GM18873 (cell line): ENCODE measurements at regions not wholly inside any gene's neighbourhood (a gene's known extent, or its start where the extent isn't known, plus 50 kb on each side); places are given as distances from the start of the nearest gene placed in this dataset.

Experiments
- ATAC-seq: cut with Tn5 transposase; IDR thresholded peaks from one replicate; pipeline ENCODE4 v1.9.1; 2021; ENCODE audit warnings: mild to moderate bottlenecking, moderate library complexity, moderate number of reproducible peaks; ENCODE audit not compliant: unreplicated experiment, low FRiP score

GRCh38 chr11:13103962-13104554 is 94.9 kb downstream of the RASSF10 start:
- no peak for ATAC-seq

GRCh38 chr11:13104619-13105236 is 95.6 kb downstream of the RASSF10 start:
- ATAC-seq, result no peak

GRCh38 chr11:13105237-13105844 is 96.2 kb downstream of the RASSF10 start:
- peak; percentile 62 for ATAC-seq

GRCh38 chr11:13107544-13108044 is 98.5 kb downstream of the RASSF10 start:
- ATAC-seq, result no peak

- no peak for ATAC-seq
These were observed 99.3 kb downstream of the RASSF10 start for GRCh38 chr11:13108416-13108815.

GRCh38 chr11:13109616-13110015 is 100.5 kb downstream of the RASSF10 start:
- no peak for ATAC-seq

- ATAC-seq, result no peak
These were observed 101.0 kb downstream of the RASSF10 start for GRCh38 chr11:13110145-13110544.

GRCh38 chr11:13110929-13111812 is 102.1 kb downstream of the RASSF10 start:
- no peak for ATAC-seq

- no peak for ATAC-seq
These were observed 102.7 kb downstream of the RASSF10 start for GRCh38 chr11:13111813-13112130.

- ATAC-seq, result no peak
These were observed 105.7 kb downstream of the RASSF10 start for GRCh38 chr11:13114566-13115379.

GRCh38 chr11:13115380-13115675 is 106.2 kb downstream of the RASSF10 start:
- no peak for ATAC-seq

GRCh38 chr11:13116491-13116890 is 107.4 kb downstream of the RASSF10 start:
- no peak for ATAC-seq

GRCh38 chr11:13117344-13117743 is 108.2 kb downstream of the RASSF10 start:
- ATAC-seq, result no peak

GRCh38 chr11:13118194-13118593 is 109.1 kb downstream of the RASSF10 start:
- ATAC-seq, result no peak

GRCh38 chr11:13118650-13119049 is 109.5 kb downstream of the RASSF10 start:
- no peak for ATAC-seq

GRCh38 chr11:13119361-13119760 is 110.2 kb downstream of the RASSF10 start:
- ATAC-seq, result no peak

- ATAC-seq, result no peak
These were observed 110.9 kb downstream of the RASSF10 start for GRCh38 chr11:13119941-13120520.

- ATAC-seq, result no peak
These were observed 111.6 kb downstream of the RASSF10 start for GRCh38 chr11:13120691-13121090.

- no peak for ATAC-seq
These were observed 117.3 kb downstream of the RASSF10 start for GRCh38 chr11:13126430-13126829.

- ATAC-seq, result no peak
These were observed 118.0 kb downstream of the RASSF10 start for GRCh38 chr11:13127161-13127560.
